HL-60 (cell line): ENCODE measurements at regions not wholly inside any gene's neighbourhood (a gene's known extent, or its start where the extent isn't known, plus 50 kb on each side); places are given as distances from the start of the nearest gene placed in this dataset.

ENCODE experiments used
- DNase-seq, 2 experiments: peaks; one replicate each; pipeline ENCODE4 v3.0.0-alpha.2; 2010 to 2020; ENCODE audit warnings: low read depth in 1 of 2, low spot score in 1 of 2
- H3K27ac ChIP-seq: fragments of 250-450 bp; sonication (Bioruptor Pico); replicated peaks from 2 replicates; pipeline ENCODE4 v1.5.1; 2020; ENCODE audit warnings: mild to moderate bottlenecking, moderate library complexity
- H3K27me3 ChIP-seq: fragments of 250-450 bp; sonication (Bioruptor Pico); 2 replicates; pipeline ENCODE4 v1.5.1; 2021; ENCODE audit warnings: mild to moderate bottlenecking, moderate library complexity; ENCODE audit not compliant: insufficient read depth, poor library complexity, severe bottlenecking
- H3K4me3 ChIP-seq: replicated peaks from 2 replicates; pipeline ENCODE4 v1.5.1; 2011; ENCODE audit warnings: mild to moderate bottlenecking, control low read depth, low read length; ENCODE audit not compliant: insufficient read depth
- CTCF ChIP-seq: IDR thresholded peaks from one replicate; pipeline ENCODE4 v1.5.1; 2011; ENCODE audit warnings: low read length, control low read depth, inconsistent platforms; ENCODE audit not compliant: insufficient read depth
- GABPA ChIP-seq: IDR thresholded peaks from 2 replicates; pipeline ENCODE4 v1.6.1; 2012; ENCODE audit warnings: low read depth
- POLR2AphosphoS5 ChIP-seq: IDR thresholded peaks from 2 replicates; pipeline ENCODE4 v1.6.1; 2012; ENCODE audit warnings: low read depth
- SPI1 ChIP-seq: IDR thresholded peaks from 2 replicates; pipeline ENCODE4 v1.6.1; 2012; ENCODE audit warnings: low read depth, mild to moderate bottlenecking, borderline replicate concordance
- TF ChIP-seq, protein P1 (sequence below): IDR thresholded peaks from 2 replicates; pipeline ENCODE4 v1.6.1; 2012; ENCODE audit warnings: low read depth; ENCODE audit not compliant: insufficient replicate concordance

DNA sequence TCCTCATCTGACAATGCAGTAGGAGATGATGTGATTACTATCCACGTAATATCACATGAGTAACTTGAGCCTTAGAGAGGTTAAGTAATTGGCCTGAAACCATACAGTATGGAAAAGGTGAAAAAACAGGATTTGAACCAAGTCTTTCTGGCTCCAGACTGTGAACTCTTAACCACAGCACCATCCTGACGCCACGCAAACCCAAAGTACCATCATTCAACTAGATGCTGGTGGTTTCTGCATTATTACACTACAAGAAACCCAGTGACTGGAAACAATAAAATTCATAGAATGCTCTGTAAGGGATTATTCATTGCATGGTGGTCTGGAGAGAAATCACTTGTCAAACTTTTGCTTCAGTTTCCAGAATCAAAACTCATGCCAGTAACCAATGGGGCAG, 90.7 kb downstream of the MAB21L3 start:
- no peak for DNase-seq
- Histone ChIP-seq H3K27ac (no peak overlapping the region), H3K27me3 (no peaks in the 10 kb centered on the region)

DNA sequence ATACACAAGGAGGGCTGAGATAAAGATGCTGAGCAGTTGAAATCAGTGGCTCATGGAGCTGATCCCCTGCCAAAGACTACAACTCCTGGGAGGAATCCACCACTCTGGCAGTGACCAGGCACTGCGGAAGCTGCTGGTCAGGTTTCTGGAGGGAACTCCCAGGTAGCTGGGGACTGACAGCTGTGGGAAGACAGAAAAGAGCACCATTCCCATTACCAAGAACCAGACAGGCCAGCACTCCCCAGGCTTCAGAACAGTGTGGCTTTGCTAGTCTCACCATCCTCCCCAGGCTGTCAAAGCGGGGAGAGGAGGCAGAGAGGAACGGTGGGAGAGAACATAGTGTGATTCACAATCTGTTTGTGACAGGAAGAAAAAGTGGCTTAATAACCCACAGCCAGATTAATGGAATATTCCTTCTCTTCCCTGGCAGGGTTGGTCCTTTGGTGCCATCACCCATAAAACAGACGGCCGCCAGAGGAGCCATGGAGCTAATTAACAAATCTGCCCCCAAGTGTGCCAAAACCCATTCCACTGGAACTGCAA, 92.1 kb downstream of the MAB21L3 start:
- TF ChIP-seq POLR2AphosphoS5 (no peak), CTCF (no peak), SPI1 (no peak), GABPA (no peak)
- TF ChIP-seq, protein P1, sequence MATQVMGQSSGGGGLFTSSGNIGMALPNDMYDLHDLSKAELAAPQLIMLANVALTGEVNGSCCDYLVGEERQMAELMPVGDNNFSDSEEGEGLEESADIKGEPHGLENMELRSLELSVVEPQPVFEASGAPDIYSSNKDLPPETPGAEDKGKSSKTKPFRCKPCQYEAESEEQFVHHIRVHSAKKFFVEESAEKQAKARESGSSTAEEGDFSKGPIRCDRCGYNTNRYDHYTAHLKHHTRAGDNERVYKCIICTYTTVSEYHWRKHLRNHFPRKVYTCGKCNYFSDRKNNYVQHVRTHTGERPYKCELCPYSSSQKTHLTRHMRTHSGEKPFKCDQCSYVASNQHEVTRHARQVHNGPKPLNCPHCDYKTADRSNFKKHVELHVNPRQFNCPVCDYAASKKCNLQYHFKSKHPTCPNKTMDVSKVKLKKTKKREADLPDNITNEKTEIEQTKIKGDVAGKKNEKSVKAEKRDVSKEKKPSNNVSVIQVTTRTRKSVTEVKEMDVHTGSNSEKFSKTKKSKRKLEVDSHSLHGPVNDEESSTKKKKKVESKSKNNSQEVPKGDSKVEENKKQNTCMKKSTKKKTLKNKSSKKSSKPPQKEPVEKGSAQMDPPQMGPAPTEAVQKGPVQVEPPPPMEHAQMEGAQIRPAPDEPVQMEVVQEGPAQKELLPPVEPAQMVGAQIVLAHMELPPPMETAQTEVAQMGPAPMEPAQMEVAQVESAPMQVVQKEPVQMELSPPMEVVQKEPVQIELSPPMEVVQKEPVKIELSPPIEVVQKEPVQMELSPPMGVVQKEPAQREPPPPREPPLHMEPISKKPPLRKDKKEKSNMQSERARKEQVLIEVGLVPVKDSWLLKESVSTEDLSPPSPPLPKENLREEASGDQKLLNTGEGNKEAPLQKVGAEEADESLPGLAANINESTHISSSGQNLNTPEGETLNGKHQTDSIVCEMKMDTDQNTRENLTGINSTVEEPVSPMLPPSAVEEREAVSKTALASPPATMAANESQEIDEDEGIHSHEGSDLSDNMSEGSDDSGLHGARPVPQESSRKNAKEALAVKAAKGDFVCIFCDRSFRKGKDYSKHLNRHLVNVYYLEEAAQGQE = no peak
- Histone ChIP-seq H3K27ac (no peak overlapping the region), H3K27me3 (no peaks in the 10 kb centered on the region), H3K4me3 (no peak overlapping the region)
- DNase-seq = no peak

More for the DNA sequence above, 90.7 kb downstream of the MAB21L3 start:
- TF ChIP-seq SPI1 (no peak), POLR2AphosphoS5 (no peak), GABPA (no peak), CTCF (no peak)
- TF ChIP-seq, protein P1 = no peak
- no peak overlapping the region for H3K4me3 ChIP-seq

DNA sequence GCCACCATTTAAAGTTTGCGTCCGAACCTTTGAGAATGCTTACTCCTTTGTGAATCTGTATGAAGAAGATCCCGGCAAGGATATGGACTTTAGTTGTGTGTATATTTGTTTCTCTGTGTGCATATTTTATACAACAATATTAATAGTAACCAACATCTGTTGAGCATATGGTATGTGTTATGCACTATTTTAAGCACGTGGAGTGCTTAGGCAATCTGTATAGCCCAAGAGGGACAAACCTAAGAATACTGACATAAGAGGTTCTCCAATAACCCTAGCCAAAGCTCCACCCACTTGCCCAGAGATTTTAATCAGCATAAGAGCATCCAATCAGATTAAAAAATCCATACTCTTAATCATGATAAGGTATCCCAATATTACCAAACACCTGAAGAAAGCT, 92.7 kb downstream of the MAB21L3 start:
- no peak for TF ChIP-seq SPI1
- no peak for TF ChIP-seq POLR2AphosphoS5
- TF ChIP-seq, protein P1 = no peak
- TF ChIP-seq CTCF = no peak
- TF ChIP-seq GABPA = no peak
- Histone ChIP-seq H3K27me3 (no peaks in the 10 kb centered on the region), H3K27ac (no peak overlapping the region), H3K4me3 (no peak overlapping the region)
- DNase-seq = no peak
